GM21529 (cell line): ENCODE measurements at regions not wholly inside any gene's neighbourhood (a gene's known extent, or its start where the extent isn't known, plus 50 kb on each side); places are given as distances from the start of the nearest gene placed in this dataset.
"Not testable (repeated sequence)": the region's sequence is repeated elsewhere in the genome, so short reads cannot be mapped to it uniquely, and the experiment has no call there.

ENCODE experiments used
- ATAC-seq: cut with Tn5 transposase; IDR thresholded peaks from one replicate; pipeline ENCODE4 v1.9.1; 2021; ENCODE audit not compliant: unreplicated experiment

- no peak for ATAC-seq
Observed at GRCh38 chr21:27388825-27389224, 421.9 kb upstream of the ADAMTS5 start.

GRCh38 chr21:27382404-27382803 is 415.5 kb upstream of the ADAMTS5 start:
- ATAC-seq = no peak

GRCh38 chr21:27380303-27380702 is 413.4 kb upstream of the ADAMTS5 start:
- ATAC-seq = no peak

- no peak for ATAC-seq
Observed at GRCh38 chr21:27379354-27379753, 412.5 kb upstream of the ADAMTS5 start.

DNA sequence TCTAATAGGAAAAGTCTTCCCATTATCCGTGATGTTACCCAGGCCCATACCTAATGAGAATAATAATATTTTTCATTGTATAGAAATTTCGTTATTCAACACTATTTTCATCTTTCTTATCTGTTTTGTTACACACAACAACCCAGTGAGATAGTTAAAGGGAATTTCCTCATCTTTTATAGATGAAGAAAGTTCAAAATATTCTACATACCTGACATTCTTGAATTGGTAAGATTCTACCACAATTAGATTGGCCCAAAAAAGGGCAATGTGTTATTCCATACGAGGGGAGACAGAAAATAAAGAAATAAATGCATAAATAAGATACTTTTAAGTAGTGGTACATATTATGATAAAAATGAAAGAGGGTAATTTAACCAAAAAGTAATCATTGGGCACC is 405.5 kb upstream of the ADAMTS5 start:
- ATAC-seq = no peak

GRCh38 chr21:27371975-27372331 is 405.1 kb upstream of the ADAMTS5 start:
- no peak for ATAC-seq

GRCh38 chr21:27371115-27371974 is 404.5 kb upstream of the ADAMTS5 start:
- no peak for ATAC-seq

- ATAC-seq = no peak
Observed at GRCh38 chr21:27369978-27370571, 403.2 kb upstream of the ADAMTS5 start.

GRCh38 chr21:27369234-27369633 is 402.3 kb upstream of the ADAMTS5 start:
- no peak for ATAC-seq

GRCh38 chr21:27366646-27367235 is 399.9 kb upstream of the ADAMTS5 start:
- ATAC-seq = no peak

DNA sequence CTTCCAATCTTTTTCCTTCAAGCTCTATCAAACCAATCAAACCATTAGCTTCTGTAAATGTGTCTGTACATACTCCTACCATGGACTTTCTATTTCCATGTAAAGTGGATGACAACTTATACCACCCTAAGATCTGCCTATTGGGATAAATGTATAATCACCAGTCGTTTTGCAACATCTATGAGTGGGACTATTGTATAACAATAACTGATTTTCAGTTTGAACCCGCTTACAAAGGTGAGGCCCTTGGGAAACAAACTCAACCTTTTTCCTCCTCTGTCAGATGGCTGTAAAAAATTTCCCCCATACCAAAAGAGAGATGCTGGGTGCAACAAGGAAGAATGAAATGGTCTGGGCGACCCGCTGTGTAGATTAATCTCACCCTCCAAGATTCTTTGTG is 399.1 kb upstream of the ADAMTS5 start:
- no peak for ATAC-seq

DNA sequence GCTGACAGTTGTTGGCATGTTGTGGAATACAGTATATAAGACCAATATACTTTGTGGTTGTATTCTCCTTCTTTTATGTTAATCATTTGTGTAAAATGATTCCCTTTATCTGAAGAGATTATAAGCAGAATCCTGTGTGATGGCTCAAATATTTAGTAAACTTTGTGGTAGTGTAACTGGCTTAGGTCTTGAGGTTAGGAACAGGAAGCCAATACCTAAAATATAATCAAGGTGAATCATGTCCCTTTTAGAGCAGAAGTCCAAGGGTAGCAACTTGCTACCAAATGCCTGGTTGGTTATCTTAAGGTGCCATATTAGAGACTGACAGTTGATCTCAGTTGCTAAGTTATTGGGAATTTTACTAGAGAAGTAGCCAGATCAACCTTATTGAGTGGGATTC is 398.5 kb upstream of the ADAMTS5 start:
- ATAC-seq = no peak

DNA sequence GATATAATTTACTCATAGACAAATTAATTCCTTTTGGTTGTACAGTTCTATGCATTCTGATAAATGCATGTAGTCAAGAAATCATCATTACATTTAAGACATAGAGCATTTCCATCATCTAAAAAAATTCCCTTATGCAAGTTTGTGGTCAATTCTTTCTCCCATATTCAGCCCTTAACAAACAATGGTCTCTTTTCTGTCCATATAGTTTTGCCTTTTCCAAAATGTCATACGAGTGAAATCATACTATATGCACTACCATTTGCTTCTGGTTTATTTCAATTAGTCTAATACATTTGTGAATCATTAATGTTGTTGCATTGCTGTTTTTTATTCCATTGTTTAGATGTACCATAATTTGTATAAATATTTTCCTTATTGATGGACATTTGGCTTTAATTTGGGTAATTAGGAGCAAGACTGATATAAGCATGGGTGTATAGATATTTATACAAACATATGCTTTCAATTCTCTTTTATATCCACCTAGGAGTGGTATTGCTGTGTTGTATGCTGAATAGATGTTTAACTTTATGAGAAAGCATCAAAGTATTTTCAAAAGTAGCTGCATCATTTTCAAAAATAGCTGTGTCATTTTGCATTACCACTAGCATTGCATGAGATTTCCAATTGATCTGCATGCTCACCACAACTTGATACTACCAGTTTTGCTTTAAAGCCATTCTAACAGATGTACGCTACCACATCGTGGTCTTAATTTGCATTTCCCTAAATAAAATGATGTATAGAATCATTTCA is 397.0 kb upstream of the ADAMTS5 start:
- ATAC-seq = no peak

GRCh38 chr21:27362249-27362648 is 395.4 kb upstream of the ADAMTS5 start:
- no peak for ATAC-seq

DNA sequence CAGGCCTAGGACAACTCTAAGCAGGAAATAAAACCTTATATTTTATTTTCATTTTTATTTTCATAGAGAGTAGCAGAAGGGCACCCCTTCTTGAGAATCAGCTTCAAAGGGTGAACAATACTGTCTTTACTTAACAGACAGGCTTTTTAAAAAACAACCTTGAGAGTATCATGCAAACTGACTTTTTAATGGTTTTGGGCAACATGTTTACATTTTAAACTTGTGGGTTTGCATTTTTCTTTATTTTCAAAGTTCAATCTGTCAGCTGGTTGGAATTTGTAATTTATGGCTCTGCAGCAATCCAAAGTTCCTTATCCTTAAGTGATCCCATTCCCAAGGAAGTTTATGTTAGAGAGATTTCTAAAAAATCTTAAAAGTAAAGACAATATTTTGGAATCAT is 392.3 kb upstream of the ADAMTS5 start:
- ATAC-seq = no peak

DNA sequence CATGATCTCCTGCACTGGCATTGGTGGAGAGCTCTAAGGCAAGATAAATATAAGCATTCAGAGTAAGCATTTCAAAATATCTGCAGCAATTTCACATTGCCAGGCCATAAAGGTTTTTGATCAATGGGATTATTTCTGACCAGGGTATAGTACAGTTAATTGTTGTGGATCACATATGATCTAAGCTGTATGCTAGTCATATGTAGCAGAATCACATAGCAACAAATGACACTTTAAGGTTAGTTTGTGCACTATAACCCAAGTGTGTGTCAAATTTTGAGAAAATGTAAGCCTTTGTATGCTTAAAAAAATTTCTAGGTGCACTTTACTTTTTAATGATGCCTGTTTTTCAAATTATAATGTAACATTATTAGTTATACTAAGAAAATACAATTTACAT is 386.0 kb upstream of the ADAMTS5 start:
- ATAC-seq = no peak

DNA sequence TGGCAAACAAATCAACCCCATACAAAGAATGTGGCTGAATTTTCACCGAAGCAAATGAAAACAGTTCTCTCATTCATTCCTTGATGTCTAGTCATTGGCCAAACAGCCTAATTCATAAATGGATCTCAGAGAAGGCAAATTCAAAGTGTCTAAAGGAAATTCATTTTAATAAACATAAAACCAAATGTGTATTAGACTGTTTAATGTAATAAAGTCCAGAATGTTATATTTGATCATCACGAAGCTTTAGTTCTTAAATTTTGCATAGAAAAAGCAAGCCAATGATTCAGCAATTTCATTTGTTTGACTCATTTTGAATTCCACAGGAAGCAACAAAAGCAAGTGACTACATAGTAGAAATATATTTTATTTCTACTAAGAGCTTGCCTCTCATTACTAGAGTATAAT is 379.2 kb upstream of the ADAMTS5 start:
- ATAC-seq = no peak

DNA sequence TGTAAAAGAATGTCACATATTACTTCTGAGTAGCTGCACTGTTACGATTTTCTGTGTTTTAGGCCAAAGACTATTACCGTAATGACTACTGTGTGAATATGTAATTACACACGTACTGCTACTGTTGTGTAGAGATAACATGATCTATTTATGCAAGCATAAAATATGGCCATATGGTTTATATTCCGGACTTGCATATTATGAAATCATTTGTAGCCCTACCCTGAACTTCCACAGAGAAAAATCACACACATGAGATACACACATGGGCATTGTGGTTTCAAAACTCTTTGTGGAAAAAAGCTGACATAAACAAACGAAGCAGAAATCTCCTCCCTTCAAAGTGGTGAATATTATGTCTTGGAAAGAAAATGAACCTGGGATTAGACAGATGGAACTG is 373.0 kb upstream of the ADAMTS5 start:
- ATAC-seq = no peak

DNA sequence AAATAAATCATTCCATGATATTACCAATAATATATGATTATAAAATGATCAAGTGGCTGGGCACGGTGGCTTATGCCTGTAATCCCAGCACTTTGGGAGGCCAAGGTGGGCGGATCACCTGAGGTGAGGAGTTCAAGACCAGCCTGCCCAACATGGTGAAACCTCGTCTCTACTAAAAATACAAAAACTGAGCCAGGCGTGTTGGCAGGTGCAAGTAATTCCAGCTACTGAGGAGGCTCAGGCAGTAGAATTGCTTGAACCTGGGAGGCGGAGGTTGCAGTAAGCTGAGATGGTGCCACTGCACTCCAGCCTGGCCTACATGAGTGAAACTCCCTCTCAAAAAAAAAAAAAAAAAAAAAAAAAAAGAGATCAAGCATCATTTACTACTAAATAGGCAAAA is 371.1 kb upstream of the ADAMTS5 start:
- not testable (repeated sequence) for ATAC-seq

GRCh38 chr21:27333096-27333495 is 366.2 kb upstream of the ADAMTS5 start:
- ATAC-seq = no peak

GRCh38 chr21:27329255-27329851 is 362.5 kb upstream of the ADAMTS5 start:
- no peak for ATAC-seq
